Fibroblast of peridontal ligament (primary cell): ENCODE measurements at regions not wholly inside any gene's neighbourhood (a gene's known extent, or its start where the extent isn't known, plus 50 kb on each side); places are given as distances from the start of the nearest gene placed in this dataset.
A peak's percentile ranks its signal among the peaks of the same experiment; 100 is the strongest.
"Not testable (repeated sequence)": the region's sequence is repeated elsewhere in the genome, so short reads cannot be mapped to it uniquely, and the experiment has no call there.

Experiments
- DNase-seq: peaks from one replicate; pipeline ENCODE4 v3.0.0-alpha.2; 2010; ENCODE audit errors: extremely low read depth

- DNase-seq: no peak
These were observed 109.1 kb downstream of the MTERF1 start for GRCh38 chr7:91771394-91771793.

GRCh38 chr7:91771921-91772815 is 108.3 kb downstream of the MTERF1 start:
- no peak for DNase-seq

GRCh38 chr7:91776171-91776570 is 104.3 kb downstream of the MTERF1 start:
- DNase-seq: peak; percentile 21

GRCh38 chr7:91777522-91777921 is 103.0 kb downstream of the MTERF1 start:
- DNase-seq: no peak

GRCh38 chr7:91778416-91778815 is 102.1 kb downstream of the MTERF1 start:
- no peak for DNase-seq

GRCh38 chr7:91780521-91780920 is 100.0 kb downstream of the MTERF1 start:
- no peak for DNase-seq

- DNase-seq: peak; percentile 80
These were observed 96.0 kb downstream of the MTERF1 start for GRCh38 chr7:91784469-91784868.

GRCh38 chr7:91787931-91788330 is 92.6 kb downstream of the MTERF1 start:
- no peak for DNase-seq

- DNase-seq: peak; percentile 55
These were observed 91.4 kb downstream of the MTERF1 start for GRCh38 chr7:91789086-91789485.

- DNase-seq: no peak
These were observed 90.9 kb downstream of the MTERF1 start for GRCh38 chr7:91789558-91789957.

GRCh38 chr7:91790646-91791045 is 89.9 kb downstream of the MTERF1 start:
- DNase-seq: not testable (repeated sequence)

GRCh38 chr7:91796122-91796521 is 84.4 kb downstream of the MTERF1 start:
- no peak for DNase-seq

GRCh38 chr7:91798425-91798824 is 82.1 kb downstream of the MTERF1 start:
- DNase-seq: no peak

- no peak for DNase-seq
These were observed 80.1 kb downstream of the MTERF1 start for GRCh38 chr7:91800389-91800788.

- no peak for DNase-seq
These were observed 79.0 kb downstream of the MTERF1 start for GRCh38 chr7:91801331-91801983.

- peak; percentile 10 for DNase-seq
These were observed 69.3 kb downstream of the MTERF1 start for GRCh38 chr7:91811236-91811635.

- no peak for DNase-seq
These were observed 68.9 kb downstream of the MTERF1 start for GRCh38 chr7:91811641-91812040.

GRCh38 chr7:91812388-91812787 is 68.1 kb downstream of the MTERF1 start:
- DNase-seq: no peak

GRCh38 chr7:91814189-91814588 is 66.3 kb downstream of the MTERF1 start:
- no peak for DNase-seq
